ENCODE measurements at regions not wholly inside any gene's neighbourhood (a gene's known extent, or its start where the extent isn't known, plus 50 kb on each side); places are given as distances from the start of the nearest gene placed in this dataset.

DNA sequence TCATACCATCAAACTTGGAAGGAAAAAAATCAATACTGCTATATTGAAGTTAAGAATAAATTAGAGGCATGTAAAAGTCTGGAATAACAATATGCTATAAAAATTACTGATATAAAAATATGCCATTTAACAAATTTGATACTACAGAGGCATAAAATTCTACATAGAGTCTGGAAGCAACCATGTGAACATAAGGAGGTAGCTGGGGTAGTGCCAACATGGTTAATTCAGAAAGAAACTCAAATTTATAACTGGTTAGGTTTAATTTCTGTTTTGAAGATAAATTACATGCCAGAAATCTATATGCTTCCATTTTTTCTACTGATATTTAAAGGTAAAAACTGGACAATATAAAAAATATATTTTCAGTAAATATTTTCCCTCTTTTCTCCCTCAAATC is 103.1 kb upstream of the NR4A3 start:
- Histone ChIP-seq H2BK20ac (ENCODE audit: low read length) (no peak overlapping the region), H2BK120ac (replicated peaks; ENCODE audit: low read depth, low read length) (no peak overlapping the region), H2BK12ac (ENCODE audit: low read depth, low read length) (no peak overlapping the region), H4K20me1 (replicated peaks in 1 of 2; ENCODE audit: control insufficient read depth in 1 of 2, insufficient read depth in 2 of 2, low read length in 2 of 2) (no peaks in the 10 kb centered on the region), H3K27ac (ENCODE audit: low read depth, low read length) (no peak overlapping the region), H4K8ac (ENCODE audit: extremely low read depth, insufficient read depth, low read length) (no peak overlapping the region), H3K27me3 (replicated peaks in 1 of 4; ENCODE audit: control insufficient read depth in 3 of 4, extremely low read depth in 1 of 4, insufficient read depth in 3 of 4, low read length in 3 of 4) (no peaks in the 10 kb centered on the region), H3K79me1 (ENCODE audit: low read depth, low read length) (no peaks in the 10 kb centered on the region), H3K23me2 (ENCODE audit: low read depth, low read length) (no peaks in the 10 kb centered on the region; the same call in 1 of the 2 replicates), H3K23ac (ENCODE audit: insufficient read length) (no peak overlapping the region), H3K4me3 (ENCODE audit: extremely low read depth in 1 of 4, insufficient read depth in 2 of 4, low read depth in 3 of 4, low read length in 4 of 4) (no peak overlapping the region), H2BK5ac (ENCODE audit: low read depth, low read length) (no peak overlapping the region), H2AK5ac (ENCODE audit: low read depth, low read length) (no peak overlapping the region), H3K4ac (replicated peaks; ENCODE audit: insufficient read length, low read depth, low read length) (no peak overlapping the region), H3K79me2 (ENCODE audit: control insufficient read depth in 1 of 2, insufficient read depth in 2 of 2, low read length in 2 of 2) (no peaks in the 10 kb centered on the region), H4K5ac (ENCODE audit: insufficient read length, low read depth, low read length) (no peak overlapping the region), H3K9ac (replicated peaks in 1 of 4; ENCODE audit: extremely low read depth in 1 of 4, low read depth in 3 of 4, low read length in 3 of 4) (no peak overlapping the region), H3K18ac (ENCODE audit: extremely low read depth, low read length) (no peak overlapping the region), H3K4me1 (replicated peaks in 1 of 4; ENCODE audit: control insufficient read depth in 3 of 4, insufficient read depth in 4 of 4, low read length in 3 of 4) (peaks cover 3 to 6% (median 5%) of the 10 kb centered on the region in 4 experiments; a peak in 4 of 7 replicates), H3K4me2 (ENCODE audit: insufficient read depth in 1 of 2, low read depth in 2 of 2, low read length in 2 of 2) (no peak overlapping the region), H4K91ac (replicated peaks; ENCODE audit: insufficient read length, low read length) (no peak overlapping the region), H2AFZ (ENCODE audit: low read length) (no peak overlapping the region), H3K36me3 (ENCODE audit: control insufficient read depth in 2 of 4, insufficient read depth in 4 of 4, low read length in 3 of 4) (no peaks in the 10 kb centered on the region; a peak in 1 of 8 replicates), H2BK15ac (ENCODE audit: low read length) (no peak overlapping the region), H3K9me3 (ENCODE audit: insufficient read depth in 2 of 2, low read depth in 1 of 2, low read length in 1 of 2) (peaks cover 0 to 3% of the 10 kb centered on the region in 2 experiments; a peak in 1 of 4 replicates), H3K56ac (replicated peaks; ENCODE audit: insufficient read length, low read depth, low read length) (no peak overlapping the region), H3K14ac (ENCODE audit: insufficient read length) (no peak overlapping the region)
- ChIA-PET CTCF (ENCODE audit: partially characterized antibody) (interaction anchor here (1.5 kb wide), 1 partner anchor 10 kb away, joined by 3 read pairs; no protein-coding TSS in a partner anchor), POLR2A (ENCODE audit: partially characterized antibody) (interaction anchor here (0.7 kb wide), 1 partner anchor 31 kb away, joined by 3 read pairs; no protein-coding TSS in a partner anchor)
- no peak for DNase-seq (ENCODE audit: low read depth in 1 of 2, low spot score in 2 of 2)
- FAIRE-seq, result no peak
- TF ChIP-seq CEBPB (IDR thresholded peaks at IDR 0.05; ENCODE audit: low read depth, low read length) (no peak), GTF2F1 (IDR thresholded peaks at IDR 0.05; ENCODE audit: borderline replicate concordance, low read depth, low read length) (no peak), GABPA (IDR thresholded peaks at IDR 0.05; ENCODE audit: borderline replicate concordance, insufficient read depth, low read length) (no peak), JUN (IDR thresholded peaks at IDR 0.05; ENCODE audit: low read depth, low read length) (no peak), RAD21 (IDR thresholded peaks at IDR 0.05 in 1 of 2, conservative IDR thresholded peaks at IDR 0.05 in 1 of 2; ENCODE audit: low read depth in 2 of 2, low read length in 2 of 2) (no peak), TEAD4 (IDR thresholded peaks at IDR 0.05; ENCODE audit: low read depth, low read length) (no peak), KDM4A (IDR thresholded peaks at IDR 0.05; ENCODE audit: low read depth, low read length, severe bottlenecking) (no peak), SIRT6 (IDR thresholded peaks at IDR 0.05; ENCODE audit: low read length) (no peak), JUND (IDR thresholded peaks at IDR 0.05; ENCODE audit: low read length) (no peak), BRCA1 (IDR thresholded peaks at IDR 0.05; ENCODE audit: low read depth, low read length) (no peak), SUZ12 (IDR thresholded peaks at IDR 0.05; ENCODE audit: low read length) (no peak), MAFK (IDR thresholded peaks at IDR 0.05; ENCODE audit: low read depth, low read length) (no peak), CHD1 (IDR thresholded peaks at IDR 0.05; ENCODE audit: low read depth, low read length) (no peak), POLR2AphosphoS5 (IDR thresholded peaks at IDR 0.05; ENCODE audit: low read depth, low read length) (no peak)
- TF ChIP-seq, protein P1, sequence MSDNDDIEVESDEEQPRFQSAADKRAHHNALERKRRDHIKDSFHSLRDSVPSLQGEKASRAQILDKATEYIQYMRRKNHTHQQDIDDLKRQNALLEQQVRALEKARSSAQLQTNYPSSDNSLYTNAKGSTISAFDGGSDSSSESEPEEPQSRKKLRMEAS (IDR thresholded peaks at IDR 0.05), result no peak
- TF ChIP-seq, protein P2, sequence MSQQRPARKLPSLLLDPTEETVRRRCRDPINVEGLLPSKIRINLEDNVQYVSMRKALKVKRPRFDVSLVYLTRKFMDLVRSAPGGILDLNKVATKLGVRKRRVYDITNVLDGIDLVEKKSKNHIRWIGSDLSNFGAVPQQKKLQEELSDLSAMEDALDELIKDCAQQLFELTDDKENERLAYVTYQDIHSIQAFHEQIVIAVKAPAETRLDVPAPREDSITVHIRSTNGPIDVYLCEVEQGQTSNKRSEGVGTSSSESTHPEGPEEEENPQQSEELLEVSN (IDR thresholded peaks at IDR 0.05), result no peak
